ENCODE measurements at regions not wholly inside any gene's neighbourhood (a gene's known extent, or its start where the extent isn't known, plus 50 kb on each side); places are given as distances from the start of the nearest gene placed in this dataset.
A peak's percentile ranks its signal among the peaks of the same experiment; 100 is the strongest.

- 25 to 56% methylated on average over 3 of the region's 3 CpGs for WGBS, 2 donors
- Histone ChIP-seq H3K4me3 (no peak overlapping the region), H3K27ac (no peak overlapping the region), H3K9me3 (no peaks in the 10 kb centered on the region), H3K27me3 (no peaks in the 10 kb centered on the region), H3K4me1 (peaks cover 0 to 6% (median 0%) of the 10 kb centered on the region in 3 donors), H3K36me3 (no peaks in the 10 kb centered on the region)
- intact Hi-C loops (cut with DNase I) = no loop called here
- no peak for TF ChIP-seq POLR2A (IDR thresholded peaks at IDR 0.05)
- no peak for DNase-seq
These were observed 53.7 kb upstream of the OTOGL start for GRCh38 chr12:80045594-80045993.

- H3K4me3 ChIP-seq = no peak overlapping the region
- no peaks in the 10 kb centered on the region for H3K36me3 ChIP-seq
- peak overlapping the region in 1 of 4 donors; percentile 60 for H3K27ac ChIP-seq
- TF ChIP-seq POLR2A (IDR thresholded peaks at IDR 0.05) = no peak
- TF ChIP-seq, protein P1, sequence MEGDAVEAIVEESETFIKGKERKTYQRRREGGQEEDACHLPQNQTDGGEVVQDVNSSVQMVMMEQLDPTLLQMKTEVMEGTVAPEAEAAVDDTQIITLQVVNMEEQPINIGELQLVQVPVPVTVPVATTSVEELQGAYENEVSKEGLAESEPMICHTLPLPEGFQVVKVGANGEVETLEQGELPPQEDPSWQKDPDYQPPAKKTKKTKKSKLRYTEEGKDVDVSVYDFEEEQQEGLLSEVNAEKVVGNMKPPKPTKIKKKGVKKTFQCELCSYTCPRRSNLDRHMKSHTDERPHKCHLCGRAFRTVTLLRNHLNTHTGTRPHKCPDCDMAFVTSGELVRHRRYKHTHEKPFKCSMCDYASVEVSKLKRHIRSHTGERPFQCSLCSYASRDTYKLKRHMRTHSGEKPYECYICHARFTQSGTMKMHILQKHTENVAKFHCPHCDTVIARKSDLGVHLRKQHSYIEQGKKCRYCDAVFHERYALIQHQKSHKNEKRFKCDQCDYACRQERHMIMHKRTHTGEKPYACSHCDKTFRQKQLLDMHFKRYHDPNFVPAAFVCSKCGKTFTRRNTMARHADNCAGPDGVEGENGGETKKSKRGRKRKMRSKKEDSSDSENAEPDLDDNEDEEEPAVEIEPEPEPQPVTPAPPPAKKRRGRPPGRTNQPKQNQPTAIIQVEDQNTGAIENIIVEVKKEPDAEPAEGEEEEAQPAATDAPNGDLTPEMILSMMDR (IDR thresholded peaks at IDR 0.05) = no peak
- no peak for DNase-seq
- no peaks in the 10 kb centered on the region for H3K27me3 ChIP-seq
- intact Hi-C loops (cut with DNase I) = no loop called here
- WGBS, 2 donors = 57 to 70% methylated on average over 1 of the region's 1 CpG
- H3K9me3 ChIP-seq = no peaks in the 10 kb centered on the region
- H3K4me1 ChIP-seq = peaks cover 0 to 6% (median 0%) of the 10 kb centered on the region in 3 donors
These were observed 54.7 kb upstream of the OTOGL start for GRCh38 chr12:80044694-80045046.

DNA sequence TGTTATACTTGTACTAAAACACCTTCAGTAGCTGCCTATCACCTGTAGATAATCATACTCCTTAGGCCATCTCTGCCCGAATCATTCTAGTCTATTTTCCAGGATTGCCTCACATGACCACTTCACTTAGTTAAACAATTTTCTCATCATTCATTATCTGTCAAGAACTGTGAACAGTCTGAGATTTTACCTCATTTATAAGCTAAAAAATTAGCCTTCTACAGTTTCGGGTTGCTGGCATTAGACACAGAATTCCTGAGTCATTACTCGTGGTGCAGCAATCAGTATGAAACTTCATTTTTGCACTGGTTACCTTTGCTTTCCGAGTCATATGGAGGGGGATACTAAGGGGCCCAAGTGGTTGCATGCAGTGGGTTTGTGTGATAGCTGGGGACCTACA, 57.6 kb upstream of the OTOGL start:
- Histone ChIP-seq H3K36me3 (no peaks in the 10 kb centered on the region), H3K27ac (peak overlapping the region in 2 of 4 donors; percentile 42 to 53), H3K27me3 (no peaks in the 10 kb centered on the region), H3K4me1 (peaks cover 0 to 6% (median 0%) of the 10 kb centered on the region in 3 donors), H3K9me3 (no peaks in the 10 kb centered on the region), H3K4me3 (no peak overlapping the region)
- TF ChIP-seq, protein P1 (IDR thresholded peaks at IDR 0.05) = no peak
- TF ChIP-seq POLR2A (IDR thresholded peaks at IDR 0.05) = no peak
- WGBS, 2 donors = 29 to 41% methylated on average over 4 of the region's 4 CpGs
- no peak for DNase-seq
- intact Hi-C loops (cut with DNase I) = no loop called here

DNA sequence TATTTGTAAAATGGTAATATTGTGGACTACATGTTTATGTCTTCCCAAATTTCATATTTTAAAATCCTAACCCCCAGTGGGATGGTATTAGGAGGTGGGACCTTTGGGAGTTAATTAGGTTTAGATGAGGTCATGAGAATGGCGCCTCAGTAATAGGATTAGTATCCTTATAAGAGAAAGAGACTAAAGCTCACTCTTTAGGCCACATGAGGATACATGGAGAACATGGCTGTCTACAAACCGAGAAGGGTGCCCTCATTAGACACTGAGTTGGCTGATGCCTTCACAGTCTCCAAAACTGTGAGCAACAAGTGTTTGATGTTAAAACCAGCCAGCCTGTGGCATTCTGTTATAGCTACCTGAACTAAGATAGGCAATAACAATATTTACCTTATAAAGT, 58.3 kb upstream of the OTOGL start:
- peak overlapping the region in 3 of 4 donors; percentile 42 to 53 (median 42) for H3K27ac ChIP-seq
- TF ChIP-seq POLR2A (IDR thresholded peaks at IDR 0.05) = no peak
- TF ChIP-seq, protein P1 (IDR thresholded peaks at IDR 0.05) = no peak
- H3K4me1 ChIP-seq = peaks cover 0 to 6% (median 0%) of the 10 kb centered on the region in 3 donors
- H3K27me3 ChIP-seq = no peaks in the 10 kb centered on the region
- WGBS, 2 donors = 77 to 95% methylated on average over 2 of the region's 2 CpGs
- H3K36me3 ChIP-seq = no peaks in the 10 kb centered on the region
- DNase-seq = no peak
- H3K9me3 ChIP-seq = no peaks in the 10 kb centered on the region
- H3K4me3 ChIP-seq = no peak overlapping the region
- intact Hi-C loops (cut with DNase I) = no loop called here

DNA sequence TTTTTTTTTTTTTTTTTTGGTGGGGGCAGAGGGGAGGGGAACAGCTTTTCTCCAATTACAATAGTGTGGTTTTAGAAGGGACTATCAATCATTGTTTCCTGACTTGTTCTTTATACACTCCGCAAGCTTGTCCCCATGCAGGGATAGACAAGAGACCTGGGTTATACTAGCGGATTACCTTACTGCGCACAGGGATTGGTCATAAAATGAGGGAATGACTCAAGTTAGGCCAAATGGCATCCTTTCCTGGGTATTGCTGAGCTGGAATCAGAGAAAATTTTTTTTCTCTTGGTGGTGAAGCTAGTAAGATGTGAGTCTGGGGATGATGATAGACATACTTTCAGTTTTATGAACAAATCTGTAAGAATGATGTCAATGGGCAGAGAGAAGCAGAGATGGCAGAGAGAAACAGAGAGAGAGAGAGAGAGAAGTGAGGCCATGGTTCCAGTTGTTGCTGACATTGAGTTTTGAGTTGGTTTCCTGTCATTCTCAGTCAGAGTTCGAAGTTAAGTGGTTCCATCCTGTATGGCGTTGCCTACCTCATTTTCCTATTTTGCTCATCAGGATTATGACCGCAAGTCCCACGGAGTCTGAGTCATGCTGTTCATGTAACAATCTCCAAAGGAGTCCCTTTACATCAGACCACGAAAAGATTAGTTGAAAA, 59.1 kb upstream of the OTOGL start:
- TF ChIP-seq, protein P1 (IDR thresholded peaks at IDR 0.05) = no peak
- no peak for TF ChIP-seq POLR2A (IDR thresholded peaks at IDR 0.05)
- Histone ChIP-seq H3K4me3 (no peak overlapping the region), H3K4me1 (peaks cover 0 to 5% (median 0%) of the 10 kb centered on the region in 3 donors), H3K9me3 (no peaks in the 10 kb centered on the region), H3K36me3 (no peaks in the 10 kb centered on the region), H3K27me3 (no peaks in the 10 kb centered on the region), H3K27ac (peak overlapping the region in 2 of 4 donors; percentile 42)
- WGBS, 2 donors = 77 to 84% methylated on average over 8 of the region's 8 CpGs
- intact Hi-C loops (cut with DNase I) = no loop called here
- DNase-seq = no peak
